SK-N-SH (cell line): ENCODE measurements at regions not wholly inside any gene's neighbourhood (a gene's known extent, or its start where the extent isn't known, plus 50 kb on each side); places are given as distances from the start of the nearest gene placed in this dataset.

Source experiments
- CTCF ChIA-PET: fragments of 300-600, 350-600 bp; formaldehyde crosslinking; extraction: SDS; loops from one replicate; lab custom pipeline; 2021; lab: Yijun Ruan, JAX
- POLR2A ChIA-PET: fragments of 350-600 bp; sonication (Branson Sonifier 250); formaldehyde crosslinking; extraction: SDS; loops from one replicate; lab custom pipeline; 2020; ENCODE audit warnings: antibody characterized with exemption, inconsistent platforms; lab: Yijun Ruan, JAX
- DNase-seq: peaks from one replicate; pipeline ENCODE4 v3.0.0; 2012
- H2AFZ ChIP-seq: fragments of 200-600 bp; sonication (generic); 2 replicates; pipeline ENCODE4 v1.8.1; 2016; ENCODE audit warnings: antibody characterized with exemption, mild to moderate bottlenecking, low read depth
- H3F3A ChIP-seq: fragments of 200-600 bp; sonication (generic); replicated peaks from 2 replicates; pipeline ENCODE3; 2016; ENCODE audit warnings: antibody characterized with exemption, mild to moderate bottlenecking; ENCODE audit not compliant: insufficient read depth
- H3K27ac ChIP-seq, 2 experiments: fragments of 200-500 bp in 1 of 2; fragments of 200-600 bp in 1 of 2; sonication (Bioruptor generic) in 1 of 2; sonication (generic), shearing (Covaris generic) in 1 of 2; 2 replicates each; pipeline versions ENCODE4 v1.5.1 to v1.6.1; 2014 to 2016; ENCODE audit warnings: low read depth in 2 of 2, inconsistent platforms in 1 of 2, low read length in 1 of 2, mild to moderate bottlenecking in 1 of 2, mixed read lengths in 1 of 2
- H3K27me3 ChIP-seq: fragments of 200-600 bp; sonication (generic), shearing (Covaris generic); 2 replicates; pipeline ENCODE4 v1.6.1; 2016; ENCODE audit warnings: mixed run types; ENCODE audit not compliant: insufficient read depth
- H3K36me3 ChIP-seq, 2 experiments: fragments of 200-500 bp in 1 of 2; fragments of 200-600 bp in 1 of 2; sonication (Bioruptor generic) in 1 of 2; sonication (generic) in 1 of 2; replicated peaks in 1 of 2; 2 replicates each; pipeline versions ENCODE3 to v1.5.1; 2014 to 2016; ENCODE audit warnings: low read length in 1 of 2, mild to moderate bottlenecking in 1 of 2; ENCODE audit not compliant: insufficient read depth in 2 of 2, control insufficient read depth in 1 of 2
- H3K4me1 ChIP-seq, 2 experiments: fragments of 200-500 bp in 1 of 2; fragments of 200-600 bp in 1 of 2; sonication (Bioruptor generic) in 1 of 2; sonication (generic), shearing (Covaris generic) in 1 of 2; 2 replicates each; pipeline versions ENCODE4 v1.5.1 to v1.6.1; 2014 to 2016; ENCODE audit warnings: low read depth in 1 of 2, low read length in 1 of 2, mixed run types in 1 of 2; ENCODE audit not compliant: insufficient read depth in 2 of 2, control insufficient read depth in 1 of 2
- H3K4me2 ChIP-seq: fragments of 200-600 bp; sonication (generic), shearing (Covaris generic); 2 replicates; pipeline ENCODE4 v1.6.1; 2017; ENCODE audit warnings: mixed run types
- H3K4me3 ChIP-seq, 2 experiments: fragments of 200-500 bp in 1 of 2; fragments of 200-600 bp in 1 of 2; sonication (Bioruptor generic) in 1 of 2; sonication (generic), shearing (Covaris generic) in 1 of 2; 2 replicates each; pipeline versions ENCODE4 v1.5.1 to v1.8.1; 2014 to 2016; ENCODE audit warnings: low read depth in 2 of 2, inconsistent platforms in 1 of 2, low read length in 1 of 2, mild to moderate bottlenecking in 1 of 2, mixed read lengths in 1 of 2, moderate library complexity in 1 of 2
- H3K79me2 ChIP-seq: fragments of 200-600 bp; sonication (generic); 2 replicates; pipeline ENCODE4 v1.8.1; 2017; ENCODE audit warnings: mild to moderate bottlenecking; ENCODE audit not compliant: insufficient read depth
- H3K9ac ChIP-seq: fragments of 200-600 bp; sonication (generic); 2 replicates; pipeline ENCODE4 v1.6.1; 2017; ENCODE audit warnings: mixed run types
- H3K9me2 ChIP-seq: fragments of 200-600 bp; sonication (generic); 2 replicates; pipeline ENCODE4 v1.6.1; 2017; ENCODE audit warnings: mixed run types
- H3K9me3 ChIP-seq: fragments of 200-600 bp; sonication (generic); 2 replicates; pipeline ENCODE4 v1.6.1; 2017; ENCODE audit warnings: mixed run types, mild to moderate bottlenecking, moderate library complexity
- H4K20me1 ChIP-seq: fragments of 200-600 bp; sonication (generic); 2 replicates; pipeline ENCODE4 v1.6.1; 2017; ENCODE audit warnings: mild to moderate bottlenecking, mixed run types; ENCODE audit not compliant: insufficient read depth
- FOSL2 ChIP-seq: IDR thresholded peaks from 2 replicates; pipeline ENCODE4 v1.4.0; 2012; ENCODE audit warnings: low read depth, mild to moderate bottlenecking, moderate library complexity, borderline replicate concordance
- GATA2 ChIP-seq: sonication (generic); formaldehyde crosslinking; IDR thresholded peaks from 2 replicates; pipeline ENCODE4 v1.5.0; 2020; ENCODE audit warnings: mild to moderate bottlenecking, missing genetic modification reagents
- MEF2A ChIP-seq: IDR thresholded peaks from 2 replicates; pipeline ENCODE4 v1.4.0; 2012; ENCODE audit warnings: low read depth, borderline replicate concordance
- NFIC ChIP-seq: IDR thresholded peaks from 2 replicates; pipeline ENCODE4 v1.4.0; 2012; ENCODE audit warnings: borderline replicate concordance
- NRF1 ChIP-seq: IDR thresholded peaks from 2 replicates; pipeline ENCODE4 v1.6.1; 2012; ENCODE audit warnings: low read depth, mild to moderate bottlenecking, low read length
- RXRA ChIP-seq: IDR thresholded peaks from 2 replicates; pipeline ENCODE4 v1.4.0; 2012; ENCODE audit warnings: low read depth, mild to moderate bottlenecking, borderline replicate concordance
- USF1 ChIP-seq: IDR thresholded peaks from 2 replicates; pipeline ENCODE4 v1.4.0; 2012; ENCODE audit warnings: low read depth, borderline replicate concordance
- ZBTB33 ChIP-seq: IDR thresholded peaks from 2 replicates; pipeline ENCODE4 v1.4.0; 2012; ENCODE audit warnings: low read depth, borderline replicate concordance
- WGBS: methylation state at CpG from one replicate; pipeline ENCODE4 v1.1.6; 2017; ENCODE audit warnings: low lambda C conversion rate; 5-methylcytosine and 5-hydroxymethylcytosine counted together
- TF ChIP-seq, protein P1 (sequence below): IDR thresholded peaks from 2 replicates; pipeline ENCODE4 v1.6.1; 2012; ENCODE audit warnings: mild to moderate bottlenecking, low read depth, low read length, moderate library complexity
- TF ChIP-seq, protein P2 (sequence below): fragments of 150-350 bp; IDR thresholded peaks from 2 replicates; pipeline ENCODE4 v1.6.1; 2017; ENCODE audit warnings: antibody characterized with exemption, low read length, low read depth, borderline replicate concordance

DNA sequence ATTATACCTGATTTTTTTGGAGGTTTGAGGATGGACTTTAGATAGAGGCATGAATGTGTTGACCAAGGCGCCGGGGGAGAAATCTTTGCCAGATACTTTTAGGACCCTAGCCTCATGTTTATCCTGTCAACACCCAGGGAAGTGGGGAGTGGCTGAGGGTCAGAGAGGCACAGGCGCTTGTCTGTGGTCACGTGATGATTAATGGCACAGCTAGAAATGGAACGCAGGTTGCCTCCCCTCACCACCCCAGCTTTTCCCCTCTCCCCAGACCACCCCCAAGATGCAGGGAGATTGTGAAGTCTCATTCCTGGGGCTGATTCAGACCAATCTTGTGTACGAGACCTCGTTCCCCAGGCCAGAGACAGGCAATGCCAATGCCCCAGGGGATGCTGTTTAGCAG lies 218.4 kb upstream of the LINGO1 start:
- WGBS, result 60% methylated on average over 4 of the region's 7 CpGs
- Histone ChIP-seq H3K9me2 (no peaks in the 10 kb centered on the region), H3K4me3 (no peak overlapping the region), H2AFZ (no peak overlapping the region), H3K27ac (no peak overlapping the region), H3K4me1 (peaks cover 0 to 8% of the 10 kb centered on the region in 2 experiments; a peak in 1 of 4 replicates), H3K9ac (no peak overlapping the region), H3K9me3 (peaks cover 5% of the 10 kb centered on the region; the same call in 1 of the 2 replicates), H3K79me2 (no peaks in the 10 kb centered on the region), H4K20me1 (no peaks in the 10 kb centered on the region), H3K27me3 (peaks cover 43% of the 10 kb centered on the region; the same call in 1 of the 2 replicates), H3F3A (no peaks in the 10 kb centered on the region), H3K4me2 (no peak overlapping the region), H3K36me3 (no peaks in the 10 kb centered on the region)
- ChIA-PET POLR2A (no interaction called here), CTCF (interaction anchor here (2.1 to 5.6 kb wide), 4 partner anchors 19 to 217 kb away, joined by 7 to 21 read pairs (median 12); no protein-coding TSS in a partner anchor)
- no peak for TF ChIP-seq FOSL2
- no peak for TF ChIP-seq NRF1
- no peak for TF ChIP-seq ZBTB33
- no peak for TF ChIP-seq MEF2A
- TF ChIP-seq NFIC, result no peak
- TF ChIP-seq USF1, result no peak
- no peak for TF ChIP-seq GATA2 (CRISPR knock-in tag)
- TF ChIP-seq, protein P1, sequence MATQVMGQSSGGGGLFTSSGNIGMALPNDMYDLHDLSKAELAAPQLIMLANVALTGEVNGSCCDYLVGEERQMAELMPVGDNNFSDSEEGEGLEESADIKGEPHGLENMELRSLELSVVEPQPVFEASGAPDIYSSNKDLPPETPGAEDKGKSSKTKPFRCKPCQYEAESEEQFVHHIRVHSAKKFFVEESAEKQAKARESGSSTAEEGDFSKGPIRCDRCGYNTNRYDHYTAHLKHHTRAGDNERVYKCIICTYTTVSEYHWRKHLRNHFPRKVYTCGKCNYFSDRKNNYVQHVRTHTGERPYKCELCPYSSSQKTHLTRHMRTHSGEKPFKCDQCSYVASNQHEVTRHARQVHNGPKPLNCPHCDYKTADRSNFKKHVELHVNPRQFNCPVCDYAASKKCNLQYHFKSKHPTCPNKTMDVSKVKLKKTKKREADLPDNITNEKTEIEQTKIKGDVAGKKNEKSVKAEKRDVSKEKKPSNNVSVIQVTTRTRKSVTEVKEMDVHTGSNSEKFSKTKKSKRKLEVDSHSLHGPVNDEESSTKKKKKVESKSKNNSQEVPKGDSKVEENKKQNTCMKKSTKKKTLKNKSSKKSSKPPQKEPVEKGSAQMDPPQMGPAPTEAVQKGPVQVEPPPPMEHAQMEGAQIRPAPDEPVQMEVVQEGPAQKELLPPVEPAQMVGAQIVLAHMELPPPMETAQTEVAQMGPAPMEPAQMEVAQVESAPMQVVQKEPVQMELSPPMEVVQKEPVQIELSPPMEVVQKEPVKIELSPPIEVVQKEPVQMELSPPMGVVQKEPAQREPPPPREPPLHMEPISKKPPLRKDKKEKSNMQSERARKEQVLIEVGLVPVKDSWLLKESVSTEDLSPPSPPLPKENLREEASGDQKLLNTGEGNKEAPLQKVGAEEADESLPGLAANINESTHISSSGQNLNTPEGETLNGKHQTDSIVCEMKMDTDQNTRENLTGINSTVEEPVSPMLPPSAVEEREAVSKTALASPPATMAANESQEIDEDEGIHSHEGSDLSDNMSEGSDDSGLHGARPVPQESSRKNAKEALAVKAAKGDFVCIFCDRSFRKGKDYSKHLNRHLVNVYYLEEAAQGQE, result no peak
- DNase-seq, result no peak

DNA sequence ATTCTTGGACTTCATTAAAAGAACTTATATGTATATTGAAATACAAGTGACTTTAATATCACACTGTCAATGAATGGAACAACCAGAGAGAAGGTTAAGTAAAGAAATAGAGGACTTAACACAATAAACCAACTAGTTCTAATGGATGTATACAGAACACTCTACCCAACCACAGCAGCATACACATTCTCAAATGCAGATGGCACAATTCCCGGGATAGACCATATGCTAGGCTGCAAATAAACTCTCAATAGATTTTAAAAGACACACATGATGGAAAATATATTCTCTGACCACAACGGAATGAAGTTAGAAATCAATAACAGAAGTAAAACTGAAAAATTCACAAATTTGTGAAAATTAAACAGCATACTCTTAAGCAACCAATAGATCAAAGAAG lies 214.3 kb upstream of the LINGO1 start:
- Histone ChIP-seq H3K9me3 (peaks cover 5% of the 10 kb centered on the region; the same call in 1 of the 2 replicates), H3K4me1 (peaks cover 0 to 7% of the 10 kb centered on the region in 2 experiments; a peak in 1 of 4 replicates), H3K36me3 (no peaks in the 10 kb centered on the region), H3K9me2 (no peaks in the 10 kb centered on the region), H3K79me2 (no peaks in the 10 kb centered on the region), H3K27me3 (peaks cover 19% of the 10 kb centered on the region; the same call in 1 of the 2 replicates), H3F3A (no peaks in the 10 kb centered on the region), H3K27ac (no peak overlapping the region), H3K9ac (no peak overlapping the region), H3K4me2 (no peak overlapping the region), H3K4me3 (no peak overlapping the region), H4K20me1 (no peaks in the 10 kb centered on the region), H2AFZ (no peak overlapping the region)
- ChIA-PET POLR2A (no interaction called here), CTCF (interaction anchor here (0.8 to 1.4 kb wide), 3 partner anchors 23 to 213 kb away, joined by 3 to 6 read pairs (median 5); no protein-coding TSS in a partner anchor)
- 24% methylated on average over 2 of the region's 2 CpGs for WGBS
- no peak for DNase-seq
- TF ChIP-seq RXRA, result no peak
- TF ChIP-seq, protein P2, sequence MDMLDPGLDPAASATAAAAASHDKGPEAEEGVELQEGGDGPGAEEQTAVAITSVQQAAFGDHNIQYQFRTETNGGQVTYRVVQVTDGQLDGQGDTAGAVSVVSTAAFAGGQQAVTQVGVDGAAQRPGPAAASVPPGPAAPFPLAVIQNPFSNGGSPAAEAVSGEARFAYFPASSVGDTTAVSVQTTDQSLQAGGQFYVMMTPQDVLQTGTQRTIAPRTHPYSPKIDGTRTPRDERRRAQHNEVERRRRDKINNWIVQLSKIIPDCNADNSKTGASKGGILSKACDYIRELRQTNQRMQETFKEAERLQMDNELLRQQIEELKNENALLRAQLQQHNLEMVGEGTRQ, result no peak
